Liver (tissue), 8 donors: ENCODE measurements at regions not wholly inside any gene's neighbourhood (a gene's known extent, or its start where the extent isn't known, plus 50 kb on each side); places are given as distances from the start of the nearest gene placed in this dataset.

Experiments
- DNase-seq: peaks from one replicate; pipeline ENCODE4 v3.0.0-alpha.2; 2017; ENCODE audit warnings: low spot score
- H3K27ac ChIP-seq, 2 donors: one replicate each; pipeline ENCODE4 v1.7.0; 2013; ENCODE audit warnings: inconsistent platforms in 2 of 2, low read length in 2 of 2, control low read depth in 1 of 2, low read depth in 1 of 2, mild to moderate bottlenecking in 1 of 2
- H3K27me3 ChIP-seq, 4 donors: one replicate each; pipeline versions ENCODE4 v1.6.1 to v1.7.0; 2013; ENCODE audit warnings: low read length in 3 of 4, inconsistent platforms in 1 of 4, mild to moderate bottlenecking in 1 of 4, moderate library complexity in 1 of 4; ENCODE audit not compliant: control insufficient read depth in 4 of 4, insufficient read depth in 4 of 4
- H3K36me3 ChIP-seq, 4 donors: one replicate each; pipeline versions ENCODE4 v1.6.1 to v1.7.0; 2013; ENCODE audit warnings: low read length in 3 of 4, mild to moderate bottlenecking in 3 of 4, low read depth in 1 of 4, moderate library complexity in 1 of 4; ENCODE audit not compliant: control insufficient read depth in 4 of 4, insufficient read depth in 3 of 4
- H3K4me1 ChIP-seq, 4 donors: one replicate each; pipeline versions ENCODE4 v1.6.1 to v1.7.0; 2013; ENCODE audit warnings: low read length in 3 of 4, mild to moderate bottlenecking in 3 of 4, moderate library complexity in 1 of 4; ENCODE audit not compliant: control insufficient read depth in 4 of 4, insufficient read depth in 4 of 4
- H3K4me3 ChIP-seq, 3 donors: one replicate each; pipeline versions ENCODE4 v1.6.1 to v1.7.0; 2013; ENCODE audit warnings: low read length in 3 of 3, control low read depth in 1 of 3, low read depth in 1 of 3, mild to moderate bottlenecking in 1 of 3
- H3K9ac ChIP-seq, 2 donors: one replicate each; pipeline ENCODE4 v1.7.0; 2013; ENCODE audit warnings: low read length in 2 of 2, mild to moderate bottlenecking in 2 of 2, moderate library complexity in 2 of 2, control low read depth in 1 of 2, low read depth in 1 of 2
- H3K9me3 ChIP-seq, 4 donors: one replicate each; pipeline versions ENCODE4 v1.6.1 to v1.7.0; 2013; ENCODE audit warnings: low read length in 3 of 4; ENCODE audit not compliant: control insufficient read depth in 4 of 4
- EGR1 ChIP-seq, 2 donors: IDR thresholded peaks; 2 replicates each; pipeline ENCODE4 v1.6.1; 2016 to 2018; ENCODE audit warnings: antibody characterized with exemption in 2 of 2, low read depth in 2 of 2
- FOXA1 ChIP-seq: IDR thresholded peaks from 2 replicates; pipeline ENCODE4 v1.6.1; 2016; ENCODE audit warnings: antibody characterized with exemption
- FOXA2 ChIP-seq: IDR thresholded peaks from 2 replicates; pipeline ENCODE4 v1.6.1; 2016; ENCODE audit warnings: antibody characterized with exemption
- GABPA ChIP-seq, 2 donors: IDR thresholded peaks in 1 of 2; conservative IDR thresholded peaks in 1 of 2; 2 replicates each; pipeline ENCODE4 v1.6.1; 2016; ENCODE audit warnings: antibody characterized with exemption in 2 of 2, mild to moderate bottlenecking in 1 of 2, moderate library complexity in 1 of 2
- HNF4A ChIP-seq, 2 donors: conservative IDR thresholded peaks; 2 replicates each; pipeline ENCODE4 v1.6.1; 2016; ENCODE audit warnings: antibody characterized with exemption in 2 of 2, mild to moderate bottlenecking in 2 of 2
- HNF4G ChIP-seq: IDR thresholded peaks from 2 replicates; pipeline ENCODE4 v1.6.1; 2016; ENCODE audit warnings: antibody characterized with exemption
- JUND ChIP-seq, 2 donors: IDR thresholded peaks; 2 replicates each; pipeline ENCODE4 v1.6.1; 2016; ENCODE audit warnings: antibody characterized with exemption in 2 of 2
- NR2F2 ChIP-seq: IDR thresholded peaks from 2 replicates; pipeline ENCODE4 v1.6.1; 2016; ENCODE audit warnings: antibody characterized with exemption
- RAD21 ChIP-seq, 2 donors: IDR thresholded peaks; 2 replicates each; pipeline ENCODE4 v1.6.1; 2016; ENCODE audit warnings: antibody characterized with exemption in 2 of 2, mild to moderate bottlenecking in 2 of 2
- RXRA ChIP-seq, 2 donors: IDR thresholded peaks; 2 replicates each; pipeline ENCODE4 v1.6.1; 2017 to 2018; ENCODE audit warnings: antibody characterized with exemption in 2 of 2, mild to moderate bottlenecking in 1 of 2
- SP1 ChIP-seq: IDR thresholded peaks from 2 replicates; pipeline ENCODE4 v1.6.1; 2018; ENCODE audit warnings: antibody characterized with exemption, mild to moderate bottlenecking
- TAF1 ChIP-seq: conservative IDR thresholded peaks from 2 replicates; pipeline ENCODE4 v1.6.1; 2016; ENCODE audit warnings: antibody characterized with exemption, mild to moderate bottlenecking
- YY1 ChIP-seq: IDR thresholded peaks from 2 replicates; pipeline ENCODE4 v1.6.1; 2016; ENCODE audit warnings: antibody characterized with exemption, mild to moderate bottlenecking
- WGBS: extraction: QIAGEN DNeasy Blood & Tissue Kit; methylation state at CpG from one replicate; pipeline ENCODE4 v1.1.7; 2013; 5-methylcytosine and 5-hydroxymethylcytosine counted together
- TF ChIP-seq, protein P1 (sequence below): IDR thresholded peaks from 2 replicates; pipeline ENCODE4 v1.6.1; 2016; ENCODE audit warnings: antibody characterized with exemption
- TF ChIP-seq, protein P2 (sequence below): IDR thresholded peaks from 2 replicates; pipeline ENCODE4 v1.6.1; 2016; ENCODE audit warnings: antibody characterized with exemption
- TF ChIP-seq, protein P3 (sequence below): IDR thresholded peaks from 2 replicates; pipeline ENCODE4 v1.6.1; 2016; ENCODE audit warnings: antibody characterized with exemption
- TF ChIP-seq, protein P4 (sequence below): IDR thresholded peaks from 2 replicates; pipeline ENCODE4 v1.6.1; 2016; ENCODE audit warnings: antibody characterized with exemption, mild to moderate bottlenecking
- TF ChIP-seq, protein P5 (sequence below): fragments of 150-350 bp; IDR thresholded peaks from 2 replicates; pipeline ENCODE4 v1.5.1; 2017; ENCODE audit warnings: improper control_type of control experiment, low read depth, low read length; ENCODE audit not compliant: missing input control
- donor health status: healthy.
- donor health status: healthy.
- donor health status: healthy.
- donor health status: healthy.
- donor health status: healthy.

DNA sequence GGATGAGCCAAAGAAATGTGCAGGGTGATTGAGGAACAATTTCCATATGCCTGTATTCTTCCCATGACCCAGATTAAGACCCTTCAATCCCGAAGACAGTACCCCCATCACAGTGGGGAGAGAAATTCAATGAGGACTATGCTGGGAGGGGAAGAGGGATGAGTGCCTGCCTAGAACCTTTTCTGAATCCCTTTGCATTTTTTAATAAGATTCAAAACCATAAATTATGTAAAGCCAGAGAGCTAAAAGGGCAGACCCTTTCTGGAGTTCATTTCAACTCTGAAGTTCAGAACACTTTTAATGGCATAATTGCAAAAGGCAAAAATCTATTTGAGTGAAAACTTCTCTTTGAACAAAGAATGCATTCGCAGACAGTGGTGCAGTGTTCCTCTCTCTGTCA lies 529.5 kb downstream of the NTRK3 start:
- H3K27ac ChIP-seq = no peak overlapping the region
- no peak for DNase-seq
- H3K4me3 ChIP-seq = no peak overlapping the region
- peaks cover 0 to 4% (median 0%) of the 10 kb centered on the region in 4 donors for H3K27me3 ChIP-seq
- peaks cover 0 to 3% (median 0%) of the 10 kb centered on the region in 4 donors for H3K9me3 ChIP-seq
- H3K36me3 ChIP-seq = no peaks in the 10 kb centered on the region
- TF ChIP-seq RAD21 (IDR thresholded peaks at IDR 0.05) (no peak), RXRA (IDR thresholded peaks at IDR 0.05) (no peak), JUND (IDR thresholded peaks at IDR 0.05) (no peak), HNF4A (conservative IDR thresholded peaks at IDR 0.05) (no peak), FOXA1 (no peak), YY1 (no peak), HNF4G (no peak)
- TF ChIP-seq, protein P1, sequence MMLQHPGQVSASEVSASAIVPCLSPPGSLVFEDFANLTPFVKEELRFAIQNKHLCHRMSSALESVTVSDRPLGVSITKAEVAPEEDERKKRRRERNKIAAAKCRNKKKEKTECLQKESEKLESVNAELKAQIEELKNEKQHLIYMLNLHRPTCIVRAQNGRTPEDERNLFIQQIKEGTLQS = no peak
- TF ChIP-seq, protein P2, sequence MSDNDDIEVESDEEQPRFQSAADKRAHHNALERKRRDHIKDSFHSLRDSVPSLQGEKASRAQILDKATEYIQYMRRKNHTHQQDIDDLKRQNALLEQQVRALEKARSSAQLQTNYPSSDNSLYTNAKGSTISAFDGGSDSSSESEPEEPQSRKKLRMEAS = no peak
- WGBS = 64% methylated on average over 2 of the region's 2 CpGs
- H3K9ac ChIP-seq = no peak overlapping the region
- no peaks in the 10 kb centered on the region for H3K4me1 ChIP-seq

DNA sequence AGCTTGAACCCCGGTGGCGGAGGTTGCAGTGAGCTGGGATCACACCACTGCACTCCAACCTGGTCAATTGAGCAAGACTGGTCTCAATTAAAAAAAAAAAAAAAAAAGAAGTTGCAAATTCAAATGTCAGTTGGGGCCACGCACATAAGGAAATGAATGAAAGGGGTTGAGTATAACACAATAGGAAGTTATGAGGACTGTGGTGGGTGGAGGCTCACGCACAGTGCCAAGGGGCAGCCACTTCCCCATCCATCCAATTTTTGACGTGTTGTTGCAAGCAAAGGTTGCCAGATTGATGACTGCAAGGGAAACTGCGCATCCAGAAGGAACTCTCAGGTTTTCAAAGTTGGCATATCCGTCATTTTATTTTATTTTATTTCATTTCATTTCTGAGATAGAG lies 532.2 kb downstream of the NTRK3 start:
- Histone ChIP-seq H3K9me3 (no peaks in the 10 kb centered on the region), H3K9ac (no peak overlapping the region), H3K27me3 (peaks cover 0 to 4% (median 0%) of the 10 kb centered on the region in 4 donors), H3K4me3 (no peak overlapping the region), H3K27ac (no peak overlapping the region), H3K36me3 (no peaks in the 10 kb centered on the region), H3K4me1 (no peaks in the 10 kb centered on the region)
- TF ChIP-seq TAF1 (no peak), RAD21 (IDR thresholded peaks at IDR 0.05) (no peak), EGR1 (IDR thresholded peaks at IDR 0.05; ENCODE audit: low read depth in 2 of 2) (no peak), HNF4A (conservative IDR thresholded peaks at IDR 0.05) (no peak), SP1 (no peak), NR2F2 (no peak), RXRA (IDR thresholded peaks at IDR 0.05) (no peak), YY1 (no peak), GABPA (IDR thresholded peaks at IDR 0.05 in 1 of 2, conservative IDR thresholded peaks at IDR 0.05 in 1 of 2) (no peak), FOXA1 (no peak), JUND (IDR thresholded peaks at IDR 0.05) (no peak), FOXA2 (no peak)
- TF ChIP-seq, protein P1 = no peak
- TF ChIP-seq, protein P3, sequence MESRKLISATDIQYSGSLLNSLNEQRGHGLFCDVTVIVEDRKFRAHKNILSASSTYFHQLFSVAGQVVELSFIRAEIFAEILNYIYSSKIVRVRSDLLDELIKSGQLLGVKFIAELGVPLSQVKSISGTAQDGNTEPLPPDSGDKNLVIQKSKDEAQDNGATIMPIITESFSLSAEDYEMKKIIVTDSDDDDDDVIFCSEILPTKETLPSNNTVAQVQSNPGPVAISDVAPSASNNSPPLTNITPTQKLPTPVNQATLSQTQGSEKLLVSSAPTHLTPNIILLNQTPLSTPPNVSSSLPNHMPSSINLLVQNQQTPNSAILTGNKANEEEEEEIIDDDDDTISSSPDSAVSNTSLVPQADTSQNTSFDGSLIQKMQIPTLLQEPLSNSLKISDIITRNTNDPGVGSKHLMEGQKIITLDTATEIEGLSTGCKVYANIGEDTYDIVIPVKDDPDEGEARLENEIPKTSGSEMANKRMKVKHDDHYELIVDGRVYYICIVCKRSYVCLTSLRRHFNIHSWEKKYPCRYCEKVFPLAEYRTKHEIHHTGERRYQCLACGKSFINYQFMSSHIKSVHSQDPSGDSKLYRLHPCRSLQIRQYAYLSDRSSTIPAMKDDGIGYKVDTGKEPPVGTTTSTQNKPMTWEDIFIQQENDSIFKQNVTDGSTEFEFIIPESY = no peak
- TF ChIP-seq, protein P4, sequence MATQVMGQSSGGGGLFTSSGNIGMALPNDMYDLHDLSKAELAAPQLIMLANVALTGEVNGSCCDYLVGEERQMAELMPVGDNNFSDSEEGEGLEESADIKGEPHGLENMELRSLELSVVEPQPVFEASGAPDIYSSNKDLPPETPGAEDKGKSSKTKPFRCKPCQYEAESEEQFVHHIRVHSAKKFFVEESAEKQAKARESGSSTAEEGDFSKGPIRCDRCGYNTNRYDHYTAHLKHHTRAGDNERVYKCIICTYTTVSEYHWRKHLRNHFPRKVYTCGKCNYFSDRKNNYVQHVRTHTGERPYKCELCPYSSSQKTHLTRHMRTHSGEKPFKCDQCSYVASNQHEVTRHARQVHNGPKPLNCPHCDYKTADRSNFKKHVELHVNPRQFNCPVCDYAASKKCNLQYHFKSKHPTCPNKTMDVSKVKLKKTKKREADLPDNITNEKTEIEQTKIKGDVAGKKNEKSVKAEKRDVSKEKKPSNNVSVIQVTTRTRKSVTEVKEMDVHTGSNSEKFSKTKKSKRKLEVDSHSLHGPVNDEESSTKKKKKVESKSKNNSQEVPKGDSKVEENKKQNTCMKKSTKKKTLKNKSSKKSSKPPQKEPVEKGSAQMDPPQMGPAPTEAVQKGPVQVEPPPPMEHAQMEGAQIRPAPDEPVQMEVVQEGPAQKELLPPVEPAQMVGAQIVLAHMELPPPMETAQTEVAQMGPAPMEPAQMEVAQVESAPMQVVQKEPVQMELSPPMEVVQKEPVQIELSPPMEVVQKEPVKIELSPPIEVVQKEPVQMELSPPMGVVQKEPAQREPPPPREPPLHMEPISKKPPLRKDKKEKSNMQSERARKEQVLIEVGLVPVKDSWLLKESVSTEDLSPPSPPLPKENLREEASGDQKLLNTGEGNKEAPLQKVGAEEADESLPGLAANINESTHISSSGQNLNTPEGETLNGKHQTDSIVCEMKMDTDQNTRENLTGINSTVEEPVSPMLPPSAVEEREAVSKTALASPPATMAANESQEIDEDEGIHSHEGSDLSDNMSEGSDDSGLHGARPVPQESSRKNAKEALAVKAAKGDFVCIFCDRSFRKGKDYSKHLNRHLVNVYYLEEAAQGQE = no peak
- TF ChIP-seq, protein P5, sequence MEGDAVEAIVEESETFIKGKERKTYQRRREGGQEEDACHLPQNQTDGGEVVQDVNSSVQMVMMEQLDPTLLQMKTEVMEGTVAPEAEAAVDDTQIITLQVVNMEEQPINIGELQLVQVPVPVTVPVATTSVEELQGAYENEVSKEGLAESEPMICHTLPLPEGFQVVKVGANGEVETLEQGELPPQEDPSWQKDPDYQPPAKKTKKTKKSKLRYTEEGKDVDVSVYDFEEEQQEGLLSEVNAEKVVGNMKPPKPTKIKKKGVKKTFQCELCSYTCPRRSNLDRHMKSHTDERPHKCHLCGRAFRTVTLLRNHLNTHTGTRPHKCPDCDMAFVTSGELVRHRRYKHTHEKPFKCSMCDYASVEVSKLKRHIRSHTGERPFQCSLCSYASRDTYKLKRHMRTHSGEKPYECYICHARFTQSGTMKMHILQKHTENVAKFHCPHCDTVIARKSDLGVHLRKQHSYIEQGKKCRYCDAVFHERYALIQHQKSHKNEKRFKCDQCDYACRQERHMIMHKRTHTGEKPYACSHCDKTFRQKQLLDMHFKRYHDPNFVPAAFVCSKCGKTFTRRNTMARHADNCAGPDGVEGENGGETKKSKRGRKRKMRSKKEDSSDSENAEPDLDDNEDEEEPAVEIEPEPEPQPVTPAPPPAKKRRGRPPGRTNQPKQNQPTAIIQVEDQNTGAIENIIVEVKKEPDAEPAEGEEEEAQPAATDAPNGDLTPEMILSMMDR = no peak
- TF ChIP-seq, protein P2 = no peak
- 63% methylated on average over 7 of the region's 7 CpGs for WGBS
- no peak for DNase-seq
